Limb (tissue), 2 donors: ENCODE measurements at regions not wholly inside any gene's neighbourhood (a gene's known extent, or its start where the extent isn't known, plus 50 kb on each side); places are given as distances from the start of the nearest gene placed in this dataset.

Experiments
- DNase-seq, 2 donors: peaks; one replicate each; pipeline ENCODE4 v3.0.0-alpha.2; 2016; ENCODE audit errors: extremely low spot score in 2 of 2

DNA sequence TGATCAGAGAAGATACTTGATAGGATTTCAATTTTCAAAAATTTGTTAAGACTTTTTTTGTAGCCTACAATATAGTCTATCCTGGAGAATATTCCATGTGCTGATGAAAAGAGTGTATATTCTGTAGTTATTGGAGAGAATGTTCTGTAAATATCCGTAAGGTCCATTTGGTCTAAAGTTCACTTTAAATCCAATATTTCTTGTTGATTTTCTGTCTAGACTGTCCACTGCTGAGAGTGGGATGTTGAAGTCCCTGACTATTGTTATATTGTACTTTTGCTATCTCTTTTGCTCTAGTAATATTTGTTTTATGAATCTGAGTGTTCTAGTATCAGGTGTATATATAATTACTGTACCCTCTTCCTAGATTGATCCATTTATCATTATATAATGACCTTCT lies 406.2 kb upstream of the CNTN4 start:
- no peak for DNase-seq

- DNase-seq: no peak
Observed at GRCh38 chr3:1693145-1693544, 405.5 kb upstream of the CNTN4 start.

- no peak for DNase-seq
Observed at GRCh38 chr3:1696669-1697275, 401.9 kb upstream of the CNTN4 start.

GRCh38 chr3:1699361-1699920 lies 399.2 kb upstream of the CNTN4 start:
- no peak for DNase-seq

GRCh38 chr3:1700650-1701049 lies 398.0 kb upstream of the CNTN4 start:
- no peak for DNase-seq

DNA sequence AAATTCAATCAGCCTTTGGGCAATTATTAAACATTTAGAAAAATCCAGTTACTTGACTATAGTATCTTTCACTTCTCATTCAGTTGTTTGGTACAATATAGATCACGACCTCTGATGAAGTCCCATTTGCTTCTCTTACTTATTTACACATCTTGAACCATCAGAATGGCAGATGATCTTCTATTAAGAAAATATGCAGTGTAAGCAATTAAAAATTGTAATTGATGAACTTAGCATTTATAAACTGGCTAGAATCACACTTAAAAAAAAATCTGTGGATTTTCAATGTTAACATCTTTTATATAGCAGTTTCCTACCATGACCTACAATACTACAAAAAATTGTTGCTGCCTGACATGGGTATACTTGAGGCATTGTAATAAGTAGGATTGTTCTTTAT lies 395.5 kb upstream of the CNTN4 start:
- no peak for DNase-seq

GRCh38 chr3:1710663-1711062 lies 388.0 kb upstream of the CNTN4 start:
- DNase-seq: no peak

GRCh38 chr3:1717524-1717923 lies 381.1 kb upstream of the CNTN4 start:
- DNase-seq: no peak

DNA sequence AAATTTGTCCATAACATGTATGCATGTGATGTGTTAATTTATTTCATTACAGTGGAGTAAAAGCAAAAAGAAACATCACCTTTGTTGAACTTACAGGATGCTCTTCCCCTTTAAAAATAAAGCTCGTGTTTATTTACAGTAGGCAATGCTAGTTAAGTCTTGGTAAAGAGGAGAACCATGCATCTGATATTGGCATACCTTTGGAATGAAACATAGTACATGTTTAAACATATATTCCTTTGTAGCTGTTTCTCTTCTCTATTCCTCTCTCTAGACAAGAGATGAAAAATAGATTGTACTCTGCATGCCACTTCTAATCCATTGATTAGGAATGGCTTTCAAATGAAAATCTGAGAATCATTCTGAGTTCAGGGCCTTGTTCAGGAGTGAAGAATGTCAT lies 374.9 kb upstream of the CNTN4 start:
- no peak for DNase-seq

DNA sequence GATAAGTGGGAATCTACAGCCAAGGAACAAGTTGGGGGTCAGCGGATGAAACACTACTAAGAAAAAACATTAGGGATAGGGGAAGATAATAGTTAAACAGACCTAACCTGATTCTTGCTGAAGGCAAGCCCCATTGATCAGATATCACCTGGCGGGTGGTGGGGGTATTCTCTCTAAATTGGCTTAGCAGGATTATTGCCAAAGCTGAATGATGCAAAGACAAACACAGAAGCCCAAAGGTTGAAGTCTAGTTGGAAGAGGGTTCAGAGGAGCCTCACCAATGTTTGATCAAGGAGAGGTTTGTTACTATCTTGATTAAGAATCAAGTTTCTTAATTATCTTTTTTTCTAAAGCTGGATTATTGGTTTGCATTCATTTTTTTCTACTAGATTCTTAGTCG lies 371.9 kb upstream of the CNTN4 start:
- DNase-seq: no peak

- DNase-seq: no peak
Observed at GRCh38 chr3:1727242-1727641, 371.4 kb upstream of the CNTN4 start.

- no peak for DNase-seq
Observed at GRCh38 chr3:1728510-1728909, 370.2 kb upstream of the CNTN4 start.

- no peak for DNase-seq
Observed at GRCh38 chr3:1734494-1735122, 364.1 kb upstream of the CNTN4 start.

DNA sequence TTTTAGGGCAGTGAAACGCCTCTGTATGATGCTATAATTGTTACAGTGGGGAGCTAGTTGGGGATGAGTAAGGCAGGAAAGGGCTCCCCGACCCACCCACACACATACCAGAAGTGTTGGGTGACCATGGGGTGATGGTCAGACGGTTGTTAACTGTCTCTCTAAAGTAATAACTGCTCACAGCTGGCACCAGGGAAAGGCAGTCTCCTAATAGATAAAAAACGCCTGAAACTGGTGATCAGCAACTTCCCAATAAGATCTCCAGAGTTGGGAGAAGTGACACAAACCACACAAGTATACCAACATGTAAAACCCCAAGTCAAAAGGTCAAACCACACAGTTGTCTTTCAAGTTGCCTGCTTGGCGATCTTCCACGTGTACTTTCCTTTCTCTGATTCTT lies 346.5 kb upstream of the CNTN4 start:
- DNase-seq: no peak

- peak in 1 of 2 donors; percentile 2 for DNase-seq
Observed at GRCh38 chr3:1766384-1766783, 332.3 kb upstream of the CNTN4 start.

DNA sequence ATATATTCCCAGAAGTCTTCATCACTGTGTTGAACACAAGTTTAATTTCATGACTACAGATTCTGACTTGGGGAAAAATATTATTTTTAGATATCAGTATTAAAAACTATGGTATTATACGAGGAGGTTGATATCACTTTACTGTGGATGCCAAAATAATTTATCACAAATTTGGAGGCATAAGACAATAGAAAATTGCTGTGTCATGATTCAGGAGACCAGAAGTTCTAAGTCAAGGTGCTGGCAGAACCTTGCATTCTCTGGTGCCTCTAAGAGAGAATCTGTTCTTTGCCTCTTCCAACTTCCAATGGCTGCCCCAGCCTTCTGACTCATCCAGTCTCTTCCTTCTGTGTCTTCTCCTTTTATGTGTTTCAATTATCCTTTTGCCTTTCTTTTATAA lies 325.0 kb upstream of the CNTN4 start:
- no peak for DNase-seq

DNA sequence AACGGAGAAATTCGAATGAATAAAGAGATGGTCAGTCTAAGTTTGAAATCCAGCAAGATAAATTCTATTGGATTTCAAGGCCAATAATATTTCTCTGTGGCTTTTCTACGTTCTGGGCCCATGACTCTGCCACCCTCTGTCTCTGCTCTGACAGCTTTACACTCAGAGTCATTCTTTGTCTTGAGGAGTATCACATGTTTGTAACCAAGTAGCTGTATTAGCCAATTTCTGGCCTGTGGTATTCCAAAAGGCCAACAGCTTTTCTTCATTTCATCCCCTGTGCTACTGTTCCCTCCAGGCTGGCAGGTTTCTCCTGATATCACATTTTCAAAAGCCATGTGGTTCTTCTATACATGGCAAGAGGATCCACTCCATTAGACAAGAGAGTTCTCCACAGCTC lies 324.1 kb upstream of the CNTN4 start:
- no peak for DNase-seq

GRCh38 chr3:1775321-1775720 lies 323.3 kb upstream of the CNTN4 start:
- no peak for DNase-seq

DNA sequence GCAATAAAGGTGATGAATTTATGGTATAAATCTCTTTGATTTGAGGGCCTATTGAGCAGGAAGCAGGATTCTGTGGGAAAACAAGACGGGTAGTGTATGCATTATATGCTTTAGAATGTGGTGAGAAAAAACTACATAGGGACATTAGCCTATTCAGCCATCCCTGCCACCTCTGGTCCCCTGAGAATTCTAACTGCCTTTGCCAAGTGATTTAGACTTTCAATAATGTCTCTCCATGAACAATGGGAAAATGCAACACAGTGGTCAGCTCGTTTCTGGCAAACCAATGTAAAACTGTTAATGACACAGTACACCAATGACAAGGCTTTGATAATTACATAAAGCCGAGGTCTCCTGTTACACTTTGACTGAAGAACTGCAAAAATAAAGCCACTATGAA lies 314.7 kb upstream of the CNTN4 start:
- no peak for DNase-seq

GRCh38 chr3:1787094-1787493 lies 311.6 kb upstream of the CNTN4 start:
- DNase-seq: no peak

DNA sequence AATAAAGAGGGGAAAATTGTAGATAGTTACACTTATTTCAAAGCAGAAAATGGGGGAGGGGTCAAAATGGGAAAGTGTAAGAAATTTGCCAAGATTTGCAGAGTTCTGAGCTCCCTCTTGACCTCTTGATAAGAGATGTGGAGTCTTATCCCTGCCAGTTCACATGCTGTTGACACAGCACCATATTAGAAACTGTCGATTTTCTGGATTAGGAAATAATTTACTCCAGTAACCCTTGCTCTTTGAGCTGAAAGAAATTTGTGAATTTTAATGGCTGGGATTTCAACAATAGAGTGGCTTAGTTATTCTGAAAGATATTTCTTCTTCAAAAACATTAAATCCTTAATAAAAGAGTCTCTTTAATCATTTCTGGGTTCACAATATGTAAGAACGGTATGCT lies 306.2 kb upstream of the CNTN4 start:
- no peak for DNase-seq

DNA sequence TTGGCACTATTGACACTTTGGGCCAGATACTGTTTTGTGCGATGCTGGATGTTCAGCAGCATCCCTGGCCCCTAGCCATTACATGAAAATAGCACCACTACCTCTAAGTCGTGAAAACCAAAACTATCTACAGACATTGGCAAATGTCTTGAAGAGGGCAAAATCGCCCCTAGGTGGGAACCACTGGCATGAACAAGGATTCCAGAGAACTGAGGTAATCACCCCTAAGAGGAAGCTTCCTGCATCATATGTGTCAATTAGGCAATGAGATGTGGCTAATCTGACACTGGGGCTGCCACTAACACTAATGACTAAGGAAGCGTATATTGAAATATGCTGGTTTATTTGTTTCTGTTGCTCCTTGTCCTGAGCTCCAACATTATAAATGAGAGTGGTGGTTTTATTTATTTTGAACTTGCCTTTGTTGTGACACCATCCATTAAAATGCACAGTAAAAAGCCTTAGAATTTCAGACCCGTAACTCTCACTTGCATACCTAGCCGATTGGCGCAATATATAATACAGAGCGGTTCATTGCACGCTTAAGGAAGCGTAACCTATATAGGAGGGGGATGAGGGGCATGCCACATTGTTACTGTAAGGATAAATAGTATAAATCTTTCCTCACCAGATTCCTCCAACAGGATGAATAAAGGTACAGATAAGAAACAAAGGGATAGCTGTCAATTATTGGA lies 299.8 kb upstream of the CNTN4 start:
- DNase-seq: no peak

GRCh38 chr3:1805331-1805730 lies 293.3 kb upstream of the CNTN4 start:
- no peak for DNase-seq
